Astrocyte (in vitro differentiated cells and primary cell): ENCODE measurements at regions not wholly inside any gene's neighbourhood (a gene's known extent, or its start where the extent isn't known, plus 50 kb on each side); places are given as distances from the start of the nearest gene placed in this dataset.

Experiments used
- DNase-seq: peaks from one replicate; pipeline ENCODE4 v3.0.0-alpha.2; 2010; ENCODE audit warnings: low read depth
- FAIRE-seq: peaks from 2 replicates; lab custom pipeline; 2011; peaks lifted over from hg19 to GRCh38; lab: Jason Lieb, UNC
- H2AFZ ChIP-seq: 2 replicates; pipeline ENCODE4 v1.6.0; 2012; ENCODE audit warnings: low read depth, low read length, inconsistent platforms
- H3K27ac ChIP-seq: 2 replicates; pipeline ENCODE4 v1.5.1; 2011; ENCODE audit warnings: low read depth, low read length, inconsistent platforms
- H3K27me3 ChIP-seq: 2 replicates; pipeline ENCODE4 v1.6.0; 2011; ENCODE audit warnings: low read length, inconsistent platforms; ENCODE audit not compliant: insufficient read depth
- H3K36me3 ChIP-seq: 2 replicates; pipeline ENCODE4 v1.5.1; 2011; ENCODE audit warnings: low read length, inconsistent platforms; ENCODE audit not compliant: insufficient read depth
- H3K4me1 ChIP-seq: 2 replicates; pipeline ENCODE4 v1.5.1; 2011; ENCODE audit warnings: low read length, inconsistent platforms; ENCODE audit not compliant: insufficient read depth
- H3K4me2 ChIP-seq: 2 replicates; pipeline ENCODE4 v1.6.0; 2012; ENCODE audit warnings: low read length, inconsistent platforms
- H3K4me3 ChIP-seq: 2 replicates; pipeline ENCODE4 v1.5.1; 2011; ENCODE audit warnings: low read depth, mild to moderate bottlenecking, low read length, inconsistent platforms; ENCODE audit not compliant: insufficient read depth
- H3K79me2 ChIP-seq: 2 replicates; pipeline ENCODE4 v1.6.0; 2012; ENCODE audit warnings: mild to moderate bottlenecking, low read length, inconsistent platforms; ENCODE audit not compliant: insufficient read depth
- H3K9ac ChIP-seq: 2 replicates; pipeline ENCODE4 v1.6.0; 2012; ENCODE audit warnings: mild to moderate bottlenecking, low read length, inconsistent platforms
- H3K9me3 ChIP-seq: 2 replicates; pipeline ENCODE4 v1.5.1; 2012; ENCODE audit warnings: low read depth, mild to moderate bottlenecking, low read length, inconsistent platforms; ENCODE audit not compliant: insufficient read depth
- H4K20me1 ChIP-seq: 2 replicates; pipeline ENCODE4 v1.6.0; 2012; ENCODE audit warnings: low read length, inconsistent platforms; ENCODE audit not compliant: insufficient read depth
- H3K27ac Mint-ChIP-seq: one replicate; pipeline ENCODE4 v1.8.0; 2021; ENCODE audit warnings: mild to moderate bottlenecking, mixed read lengths; ENCODE audit not compliant: unreplicated experiment
- H3K27me3 Mint-ChIP-seq: one replicate; pipeline ENCODE4 v1.8.0; 2021; ENCODE audit warnings: low read depth, mixed read lengths; ENCODE audit not compliant: unreplicated experiment
- H3K36me3 Mint-ChIP-seq: one replicate; pipeline ENCODE4 v1.8.0; 2021; ENCODE audit warnings: low read depth, mixed read lengths; ENCODE audit not compliant: unreplicated experiment
- H3K4me1 Mint-ChIP-seq: one replicate; pipeline ENCODE4 v1.8.0; 2021; ENCODE audit warnings: low read depth, mixed read lengths; ENCODE audit not compliant: unreplicated experiment
- H3K4me3 Mint-ChIP-seq: one replicate; pipeline ENCODE4 v1.8.0; 2021; ENCODE audit warnings: mild to moderate bottlenecking, moderate library complexity, mixed read lengths; ENCODE audit not compliant: unreplicated experiment
- H3K9me3 Mint-ChIP-seq: one replicate; pipeline ENCODE4 v1.8.0; 2021; ENCODE audit warnings: mild to moderate bottlenecking, mixed read lengths; ENCODE audit not compliant: unreplicated experiment
- CTCF ChIP-seq: IDR thresholded peaks from 2 replicates; pipeline ENCODE4 v1.5.1; 2011; ENCODE audit warnings: low read depth, mild to moderate bottlenecking, inconsistent platforms, low read length, moderate library complexity; ENCODE audit not compliant: insufficient read depth
- EZH2 ChIP-seq: IDR thresholded peaks from 2 replicates; pipeline ENCODE4 v1.6.1; 2012; ENCODE audit warnings: mild to moderate bottlenecking, low read length, inconsistent platforms; ENCODE audit not compliant: insufficient read depth

- no peak for TF ChIP-seq EZH2
- TF ChIP-seq CTCF: no peak
- H3K27me3 ChIP-seq: no peaks in the 10 kb centered on the region
Measured at GRCh38 chr10:62480196-62480595, 106.0 kb downstream of the ZNF365 start.

GRCh38 chr10:62482581-62482980, 108.4 kb downstream of the ZNF365 start:
- Mint-ChIP-seq H3K4me3 (no peak overlapping the region), H3K27ac (no peak overlapping the region), H3K9me3 (peaks cover 2% of the 10 kb centered on the region), H3K4me1 (peaks cover 7% of the 10 kb centered on the region), H3K36me3 (peaks cover 3% of the 10 kb centered on the region), H3K27me3 (no peaks in the 10 kb centered on the region)
- no peaks in the 10 kb centered on the region for H3K9me3 ChIP-seq
- no peak overlapping the region for H3K4me2 ChIP-seq
- H2AFZ ChIP-seq: no peak overlapping the region
- DNase-seq (no peak), FAIRE-seq (peak; percentile 74)
- H3K36me3 ChIP-seq: no peaks in the 10 kb centered on the region
- no peaks in the 10 kb centered on the region for H3K4me1 ChIP-seq
- no peaks in the 10 kb centered on the region for H3K79me2 ChIP-seq
- no peak for TF ChIP-seq EZH2
- no peak for TF ChIP-seq CTCF
- H3K4me3 ChIP-seq: no peak overlapping the region
- no peak overlapping the region for H3K9ac ChIP-seq
- H3K27me3 ChIP-seq: no peaks in the 10 kb centered on the region
- no peaks in the 10 kb centered on the region for H4K20me1 ChIP-seq
- no peak overlapping the region for H3K27ac ChIP-seq

More at GRCh38 chr10:62480196-62480595, 106.0 kb downstream of the ZNF365 start:
- H2AFZ ChIP-seq: no peak overlapping the region
- peaks cover 6% of the 10 kb centered on the region for H3K9me3 Mint-ChIP-seq
- no peaks in the 10 kb centered on the region for H3K36me3 ChIP-seq
- peaks cover 3% of the 10 kb centered on the region for H3K36me3 Mint-ChIP-seq
- no peak for FAIRE-seq
- H3K27ac ChIP-seq: no peak overlapping the region
- H3K4me3 ChIP-seq: no peak overlapping the region
- no peaks in the 10 kb centered on the region for H3K79me2 ChIP-seq
- no peaks in the 10 kb centered on the region for H3K4me1 ChIP-seq
- no peak overlapping the region for H3K4me2 ChIP-seq
- no peaks in the 10 kb centered on the region for H3K9me3 ChIP-seq
- H3K4me1 Mint-ChIP-seq: peaks cover 7% of the 10 kb centered on the region
- no peaks in the 10 kb centered on the region for H3K27me3 Mint-ChIP-seq
- no peak overlapping the region for H3K9ac ChIP-seq
- no peaks in the 10 kb centered on the region for H4K20me1 ChIP-seq
- no peak overlapping the region for H3K27ac Mint-ChIP-seq
- DNase-seq: no peak
- H3K4me3 Mint-ChIP-seq: no peak overlapping the region

GRCh38 chr10:62491597-62491996, 117.4 kb downstream of the ZNF365 start:
- DNase-seq: no peak
- Mint-ChIP-seq H3K27me3 (no peaks in the 10 kb centered on the region), H3K9me3 (no peaks in the 10 kb centered on the region), H3K4me1 (peaks cover 3% of the 10 kb centered on the region), H3K27ac (no peak overlapping the region), H3K4me3 (no peak overlapping the region), H3K36me3 (peaks cover 3% of the 10 kb centered on the region)
- Histone ChIP-seq H2AFZ (no peak overlapping the region), H3K27ac (no peak overlapping the region), H3K79me2 (no peaks in the 10 kb centered on the region), H3K36me3 (no peaks in the 10 kb centered on the region), H3K9ac (no peak overlapping the region), H3K4me2 (no peak overlapping the region), H3K27me3 (peaks cover 2% of the 10 kb centered on the region), H3K9me3 (no peaks in the 10 kb centered on the region), H3K4me1 (no peaks in the 10 kb centered on the region), H4K20me1 (no peaks in the 10 kb centered on the region), H3K4me3 (no peak overlapping the region)
- TF ChIP-seq EZH2 (no peak), CTCF (no peak)
- FAIRE-seq: no peak
